A204.1 (cell line): ENCODE measurements at regions not wholly inside any gene's neighbourhood (a gene's known extent, or its start where the extent isn't known, plus 50 kb on each side); places are given as distances from the start of the nearest gene placed in this dataset.

Source experiments
- FAIRE-seq: peaks from 2 replicates; lab custom pipeline; 2012; peaks lifted over from hg19 to GRCh38; lab: Jason Lieb, UNC

DNA sequence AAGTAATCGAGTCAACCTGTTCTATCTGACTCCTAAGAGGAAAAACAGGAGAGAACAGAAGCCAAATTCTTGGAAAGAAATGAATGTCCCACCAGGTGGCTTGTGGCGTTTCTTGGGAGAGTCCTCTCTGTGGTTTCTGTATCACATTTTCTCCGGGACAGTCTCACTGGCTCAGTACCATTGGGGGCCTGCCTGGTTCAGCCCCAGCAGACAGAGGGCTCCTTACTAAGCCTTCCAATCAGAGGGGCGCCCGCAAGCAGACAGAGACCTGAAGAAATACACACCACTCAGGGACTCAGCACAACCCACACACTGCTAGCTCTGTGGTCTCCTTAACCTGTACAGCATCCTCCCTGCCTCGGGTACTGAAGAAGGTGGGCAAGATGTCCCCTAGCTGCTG lies 302.1 kb downstream of the TLE3 start:
- no peak for FAIRE-seq

DNA sequence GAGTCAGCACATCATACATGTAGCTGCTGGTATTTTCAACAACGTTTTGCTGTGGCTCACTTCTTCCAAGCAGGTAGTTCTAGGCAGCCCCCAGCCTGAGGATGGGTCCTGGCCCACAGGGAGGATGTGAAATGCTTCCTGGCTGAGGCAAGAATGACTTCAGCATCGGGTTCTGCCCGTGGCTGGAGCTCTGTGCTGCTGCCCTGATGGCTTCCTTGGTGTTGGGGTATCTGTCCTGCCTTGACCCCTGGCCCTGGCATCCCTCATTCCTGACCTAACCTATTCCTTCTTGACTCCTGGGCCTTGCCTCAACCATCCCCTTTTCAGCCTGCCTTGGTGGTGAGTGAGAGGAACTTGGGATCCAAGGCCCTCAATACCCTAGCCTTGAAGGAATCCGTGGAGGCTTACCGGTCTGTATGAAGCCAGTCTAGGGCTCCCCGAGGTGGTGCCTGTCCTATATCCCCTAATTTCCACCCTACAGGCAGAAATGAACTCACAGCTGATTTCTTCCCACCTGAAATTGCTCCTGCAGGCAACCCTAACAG lies 300.6 kb downstream of the TLE3 start:
- no peak for FAIRE-seq

- FAIRE-seq: no peak
Measured at GRCh38 chr15:69797615-69798014, 300.1 kb downstream of the TLE3 start.

GRCh38 chr15:69798481-69799250 lies 299.1 kb downstream of the TLE3 start:
- FAIRE-seq: no peak

DNA sequence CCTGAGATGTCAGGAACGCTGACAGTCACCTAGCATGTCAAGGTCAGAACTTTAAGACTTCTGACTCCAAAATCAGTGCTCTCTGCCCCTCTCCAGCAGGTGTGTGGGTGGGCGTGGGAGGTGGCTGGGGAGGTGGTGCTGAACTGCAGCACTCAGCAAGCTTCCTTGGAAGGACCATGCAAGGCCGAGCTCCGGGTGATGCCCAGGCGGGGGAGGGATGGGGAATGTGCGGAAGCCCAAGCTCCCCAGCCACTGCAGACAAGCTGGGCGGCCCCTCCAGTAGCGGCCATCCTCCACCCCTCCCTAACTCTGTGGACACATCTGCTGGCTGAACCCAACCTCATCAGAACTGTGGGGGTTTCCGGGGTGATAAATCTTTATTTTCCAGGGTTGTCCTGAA lies 296.6 kb downstream of the TLE3 start:
- no peak for FAIRE-seq

DNA sequence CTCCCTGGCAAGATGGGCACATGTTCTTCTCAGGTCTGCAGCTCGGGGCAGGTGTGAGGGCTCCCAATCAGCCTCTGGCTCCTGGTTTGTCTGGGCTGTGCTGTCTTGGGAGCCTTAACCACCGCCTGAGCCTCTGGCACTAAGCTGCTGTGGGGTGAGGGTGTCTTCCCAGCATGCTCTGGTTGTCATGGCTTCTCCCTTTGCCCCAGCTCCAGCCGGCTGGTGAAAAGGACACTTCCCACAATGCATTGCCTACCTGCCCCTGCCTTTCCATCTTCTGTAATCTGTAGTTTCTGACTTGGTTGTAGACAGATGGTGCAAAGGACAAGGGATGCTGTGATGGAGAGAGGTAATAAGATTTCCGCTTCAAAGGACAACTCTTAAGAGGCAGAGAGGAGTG lies 295.3 kb downstream of the TLE3 start:
- no peak for FAIRE-seq

DNA sequence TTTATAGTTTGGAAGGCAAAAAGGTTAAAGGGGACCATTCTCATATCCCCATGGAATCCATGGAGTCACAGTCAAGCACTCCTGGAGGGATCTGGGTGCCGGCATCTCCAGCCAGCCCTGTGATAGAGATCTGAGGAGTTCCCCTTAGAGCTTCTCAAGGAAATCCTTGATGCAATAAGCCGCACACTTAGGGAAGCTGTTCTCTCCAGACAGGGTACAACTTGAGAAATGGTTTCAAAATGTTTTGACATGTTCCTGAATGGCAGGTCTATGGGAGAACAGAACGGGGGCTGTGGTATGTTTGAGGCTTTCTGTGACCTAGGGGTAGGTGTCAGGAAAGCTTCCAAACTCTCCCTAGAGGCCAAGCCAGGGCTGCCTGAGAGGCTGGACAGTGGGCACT lies 292.9 kb downstream of the TLE3 start:
- FAIRE-seq: no peak

DNA sequence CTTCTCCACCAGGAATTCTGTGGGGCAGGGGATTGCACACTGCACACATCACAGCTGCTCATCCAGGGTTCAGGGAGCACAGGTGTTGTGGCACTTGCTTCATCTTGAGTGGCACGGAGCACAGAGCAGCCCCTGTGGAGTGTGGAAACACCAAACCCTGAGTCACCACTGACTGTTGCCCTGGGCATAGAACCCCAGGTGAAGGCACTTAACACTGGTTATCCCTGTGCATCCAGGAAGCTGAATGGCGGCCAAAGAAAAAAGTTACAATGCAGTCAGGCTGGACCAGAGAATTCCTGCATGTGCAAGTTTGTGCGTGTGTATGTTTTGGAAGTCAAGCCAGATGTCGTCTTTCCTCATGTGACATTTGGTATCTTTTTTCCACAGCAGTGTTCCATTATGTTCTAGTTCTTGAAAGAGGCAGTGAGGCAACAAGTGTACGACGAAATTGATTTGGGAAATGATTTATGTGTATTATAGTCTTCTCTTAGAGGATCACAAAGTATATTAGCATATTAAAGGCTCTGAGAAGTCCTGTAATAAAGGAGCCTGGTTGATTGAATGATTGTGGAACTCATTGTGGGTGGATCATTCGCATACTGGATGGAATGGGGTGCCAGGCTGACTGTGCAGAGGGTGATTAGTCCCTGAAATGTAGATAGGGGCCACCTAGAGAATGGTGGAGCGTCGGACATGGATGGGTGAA lies 292.3 kb downstream of the TLE3 start:
- no peak for FAIRE-seq

DNA sequence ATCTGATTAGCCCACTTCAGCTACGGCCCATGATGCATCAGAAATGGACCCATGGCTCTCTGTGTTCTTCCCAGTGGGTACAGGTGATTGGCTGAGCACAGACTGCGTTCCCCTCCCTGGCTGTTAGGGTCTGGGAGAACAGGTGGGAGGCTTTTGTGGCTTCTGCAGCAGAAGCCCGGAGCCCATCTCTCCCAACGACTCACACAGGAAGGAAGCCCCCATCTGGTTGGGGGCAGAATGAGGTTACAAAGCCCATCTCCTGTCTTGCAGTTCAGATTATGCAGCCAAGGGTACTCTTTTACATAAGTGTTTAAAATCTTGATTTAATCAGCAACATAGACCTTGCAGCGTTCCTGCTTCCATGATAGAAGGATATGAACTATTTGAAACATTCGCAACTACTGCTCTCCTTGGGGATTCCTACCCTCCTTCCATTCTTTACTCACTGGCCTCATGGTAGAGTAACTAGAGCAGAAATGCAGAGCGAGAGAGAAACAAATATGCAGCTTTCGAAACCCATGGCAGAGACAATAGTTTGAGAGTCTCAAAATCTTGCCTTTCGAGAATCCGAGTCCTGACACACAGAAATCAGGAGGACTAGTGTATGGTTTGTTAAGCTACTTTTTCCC lies 291.3 kb downstream of the TLE3 start:
- FAIRE-seq: no peak

GRCh38 chr15:69807721-69808120 lies 290.0 kb downstream of the TLE3 start:
- FAIRE-seq: no peak

DNA sequence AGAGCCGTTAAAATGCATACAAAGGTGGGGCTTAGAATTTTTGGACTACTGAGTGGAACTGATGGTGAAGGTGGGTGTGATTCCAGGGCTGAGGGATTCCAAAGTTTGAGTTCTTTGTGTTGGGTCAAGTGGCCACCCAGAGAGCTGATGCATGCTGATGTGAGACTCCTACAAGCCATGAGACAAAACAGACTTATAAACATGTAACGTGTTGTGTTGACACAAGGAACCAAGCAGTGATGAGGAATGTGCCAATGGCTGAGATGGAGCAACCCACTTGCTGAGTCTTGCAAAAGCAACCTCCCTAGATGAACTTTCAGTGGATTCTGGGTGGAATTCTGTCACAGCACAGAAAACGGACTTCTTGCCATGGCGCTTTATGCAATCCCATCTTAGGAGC lies 289.0 kb downstream of the TLE3 start:
- no peak for FAIRE-seq

DNA sequence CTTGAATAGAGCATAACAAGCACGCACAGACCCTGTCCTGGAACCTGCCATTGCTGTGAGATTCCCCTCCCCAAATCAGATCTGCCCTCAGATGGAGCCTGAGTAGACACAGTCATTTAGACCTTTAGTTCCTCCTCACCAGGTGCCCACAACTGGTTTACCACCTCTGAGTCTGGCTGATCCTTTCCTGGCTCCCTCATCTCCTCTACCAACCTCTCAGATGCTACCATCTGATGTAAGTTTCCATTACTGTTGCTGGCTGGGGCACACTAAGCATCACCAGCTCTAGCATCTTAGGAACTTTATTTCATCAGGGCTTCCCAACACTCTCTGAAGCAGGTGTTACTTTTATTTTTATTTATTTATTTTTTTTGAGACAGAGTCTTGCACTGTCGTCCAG lies 288.3 kb downstream of the TLE3 start:
- FAIRE-seq: no peak

- no peak for FAIRE-seq
Measured at GRCh38 chr15:69810431-69811354, 287.0 kb downstream of the TLE3 start.

DNA sequence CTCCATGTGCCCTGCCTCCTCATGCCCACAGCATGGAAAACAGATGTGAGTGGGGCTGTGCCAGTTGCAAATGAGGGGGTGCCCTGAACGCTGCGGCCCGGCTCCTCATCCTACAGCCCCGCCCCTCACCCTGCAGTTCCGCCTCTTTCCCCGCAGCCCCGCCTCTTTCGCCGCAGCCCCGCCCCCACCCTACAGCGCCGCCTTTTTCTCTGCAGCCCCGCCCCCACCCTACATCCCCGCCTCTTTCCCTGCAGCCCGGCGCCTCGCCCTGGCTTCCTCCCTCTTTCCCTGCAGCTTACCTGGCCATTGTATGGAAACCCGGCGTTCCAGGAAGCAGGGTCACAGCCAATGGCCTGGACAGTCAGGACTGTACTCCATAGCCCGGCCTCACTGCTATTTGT lies 284.9 kb downstream of the TLE3 start:
- FAIRE-seq: no peak

DNA sequence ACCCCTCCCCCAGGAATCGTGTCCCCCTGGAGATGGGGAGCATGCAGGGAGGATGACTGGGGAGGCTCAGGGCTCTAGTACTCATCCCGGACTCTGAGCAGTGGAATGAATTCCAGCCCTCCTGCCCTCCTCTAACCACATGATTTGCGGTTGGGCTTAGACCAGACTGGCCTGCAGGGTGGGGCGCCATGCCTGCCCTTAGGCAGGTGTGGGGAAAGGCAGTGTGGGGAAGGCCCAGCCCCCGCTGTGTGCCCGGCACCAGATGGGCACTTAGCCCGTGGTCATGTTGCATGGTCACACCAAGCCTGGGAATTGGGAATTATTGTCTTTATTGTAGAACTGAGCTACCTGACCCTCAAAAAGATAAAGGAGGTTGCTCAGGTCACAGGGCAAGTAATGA lies 283.8 kb downstream of the TLE3 start:
- no peak for FAIRE-seq

DNA sequence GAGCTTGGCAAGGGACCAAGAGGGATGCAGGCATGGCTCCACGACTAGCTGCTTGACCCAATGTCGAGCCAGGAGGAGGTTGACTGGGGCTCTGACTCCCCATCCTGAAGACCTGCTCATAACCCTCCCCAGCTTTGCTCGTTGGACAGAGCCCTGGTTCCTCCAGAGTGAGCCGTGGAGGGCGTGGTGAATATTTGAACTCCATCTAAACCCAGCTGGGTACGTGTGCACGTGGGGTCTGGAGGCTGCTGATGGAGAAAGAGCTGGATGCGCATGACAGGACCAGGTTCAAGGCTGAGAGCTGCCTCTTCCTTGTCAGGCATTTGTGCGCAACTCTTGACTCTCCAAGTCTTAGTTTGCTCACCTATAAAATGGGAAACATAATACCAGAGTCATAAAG lies 282.8 kb downstream of the TLE3 start:
- no peak for FAIRE-seq

- no peak for FAIRE-seq
Measured at GRCh38 chr15:69815793-69816192, 281.9 kb downstream of the TLE3 start.

GRCh38 chr15:69816522-69816921 lies 281.2 kb downstream of the TLE3 start:
- FAIRE-seq: no peak

DNA sequence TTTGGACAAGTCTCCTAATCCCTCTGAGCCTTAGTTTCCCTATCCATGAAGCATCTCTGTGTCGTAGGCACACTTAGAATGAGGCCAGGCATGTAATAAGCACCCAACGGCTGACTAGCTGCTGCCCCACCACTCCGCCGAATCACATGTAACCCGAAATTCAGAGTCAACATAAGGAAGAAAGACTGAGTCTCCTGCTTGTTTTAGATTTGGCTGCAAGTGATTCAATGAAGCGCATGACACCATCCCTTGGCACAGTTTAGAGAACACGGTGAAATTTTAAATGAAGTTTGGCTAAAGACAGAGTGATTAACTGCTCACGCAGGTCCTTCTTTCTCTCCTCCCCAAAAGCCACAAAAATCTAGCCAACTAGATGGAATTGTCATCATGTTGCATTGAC lies 279.2 kb downstream of the TLE3 start:
- no peak for FAIRE-seq

GRCh38 chr15:69819371-69819770 lies 278.3 kb downstream of the TLE3 start:
- FAIRE-seq: no peak

- no peak for FAIRE-seq
Measured at GRCh38 chr15:69820819-69821218, 276.9 kb downstream of the TLE3 start.

DNA sequence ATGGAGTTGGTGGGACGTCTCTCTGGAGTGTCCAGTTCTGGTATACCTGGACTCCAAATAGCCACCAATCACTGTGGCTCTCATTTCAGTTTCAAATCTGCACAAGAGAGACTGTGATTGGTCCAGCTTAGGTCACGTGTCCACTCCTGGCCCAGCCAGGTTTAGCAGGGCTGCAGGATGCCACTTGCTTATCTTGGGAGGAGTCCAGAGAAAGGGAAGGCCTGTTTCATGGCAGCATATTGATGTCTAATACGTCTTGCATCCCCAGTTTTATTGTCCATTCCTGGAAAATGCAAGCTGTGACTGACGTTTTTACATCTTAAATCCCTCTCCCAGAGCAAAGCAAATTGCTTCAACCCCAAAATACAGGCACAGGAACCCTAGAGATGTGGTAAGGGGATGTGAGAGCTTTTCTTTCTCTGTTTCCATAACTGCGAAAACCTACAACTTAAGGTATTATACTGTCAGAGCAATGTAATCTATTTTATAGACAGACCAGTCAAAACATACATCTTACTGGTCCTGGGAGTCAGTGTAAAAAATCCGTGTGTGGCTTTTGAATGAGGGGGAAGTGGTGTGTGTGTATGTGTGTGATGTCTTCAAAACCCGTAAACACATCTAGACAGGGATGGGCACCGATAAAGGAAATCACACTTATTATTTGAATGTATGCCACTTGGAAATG lies 274.4 kb downstream of the TLE3 start:
- no peak for FAIRE-seq
